GM10248 (cell line): ENCODE measurements at regions not wholly inside any gene's neighbourhood (a gene's known extent, or its start where the extent isn't known, plus 50 kb on each side); places are given as distances from the start of the nearest gene placed in this dataset.

Experiments used
- CTCF ChIA-PET: fragments of 300-600 bp; sonication (Branson Sonifier 250); formaldehyde crosslinking; extraction: SDS; loops from one replicate; lab custom pipeline; 2021; ENCODE audit warnings: antibody characterized with exemption; lab: Yijun Ruan, JAX
- POLR2A ChIA-PET: fragments of 350-650 bp; sonication (Branson Sonifier 250); formaldehyde crosslinking; extraction: SDS; loops from one replicate; lab custom pipeline; 2020; ENCODE audit warnings: antibody characterized with exemption; lab: Yijun Ruan, JAX
- DNase-seq: peaks from one replicate; pipeline ENCODE4 v3.0.0; 2012; ENCODE audit errors: extremely low spot score
- TF ChIP-seq, protein P1 (sequence below): IDR thresholded peaks from 2 replicates; pipeline ENCODE4 v1.5.1; 2012; ENCODE audit warnings: mild to moderate bottlenecking, low read depth; ENCODE audit errors: extremely low read depth, missing control alignments, control extremely low read depth

DNA sequence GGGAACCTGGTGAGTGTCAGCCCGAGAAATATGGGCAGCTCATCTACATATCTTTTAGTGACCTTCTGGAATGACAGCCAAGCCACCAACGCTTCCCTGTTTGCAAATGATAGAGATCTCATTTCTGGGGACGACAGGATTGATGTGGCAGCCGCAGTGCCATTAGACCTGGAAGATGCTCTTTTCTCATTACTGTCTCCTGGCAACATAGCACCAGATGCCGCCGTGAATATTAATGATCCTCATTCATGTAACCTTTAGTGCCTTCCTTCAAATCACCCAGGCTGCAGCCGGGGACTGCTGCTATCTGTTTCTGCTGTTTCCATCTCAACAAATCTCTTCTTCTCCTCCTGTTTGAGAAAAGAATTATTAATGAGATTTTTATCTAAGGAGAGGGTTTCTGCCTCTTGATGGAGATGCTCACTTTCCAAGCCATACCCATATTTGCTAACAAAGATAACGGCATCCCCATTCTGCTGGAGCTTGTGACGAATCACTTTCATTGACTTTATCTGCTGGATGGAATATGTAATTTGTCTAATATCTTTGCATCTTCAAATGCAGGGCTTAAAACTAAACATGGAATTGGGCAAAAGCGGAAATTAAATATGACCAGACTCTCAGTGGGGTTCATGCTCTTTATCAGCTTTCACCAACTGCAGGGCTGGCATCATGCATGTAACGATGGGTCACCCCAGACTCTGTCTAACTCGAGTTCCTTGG lies 74.8 kb upstream of the KIF16B start:
- TF ChIP-seq, protein P1, sequence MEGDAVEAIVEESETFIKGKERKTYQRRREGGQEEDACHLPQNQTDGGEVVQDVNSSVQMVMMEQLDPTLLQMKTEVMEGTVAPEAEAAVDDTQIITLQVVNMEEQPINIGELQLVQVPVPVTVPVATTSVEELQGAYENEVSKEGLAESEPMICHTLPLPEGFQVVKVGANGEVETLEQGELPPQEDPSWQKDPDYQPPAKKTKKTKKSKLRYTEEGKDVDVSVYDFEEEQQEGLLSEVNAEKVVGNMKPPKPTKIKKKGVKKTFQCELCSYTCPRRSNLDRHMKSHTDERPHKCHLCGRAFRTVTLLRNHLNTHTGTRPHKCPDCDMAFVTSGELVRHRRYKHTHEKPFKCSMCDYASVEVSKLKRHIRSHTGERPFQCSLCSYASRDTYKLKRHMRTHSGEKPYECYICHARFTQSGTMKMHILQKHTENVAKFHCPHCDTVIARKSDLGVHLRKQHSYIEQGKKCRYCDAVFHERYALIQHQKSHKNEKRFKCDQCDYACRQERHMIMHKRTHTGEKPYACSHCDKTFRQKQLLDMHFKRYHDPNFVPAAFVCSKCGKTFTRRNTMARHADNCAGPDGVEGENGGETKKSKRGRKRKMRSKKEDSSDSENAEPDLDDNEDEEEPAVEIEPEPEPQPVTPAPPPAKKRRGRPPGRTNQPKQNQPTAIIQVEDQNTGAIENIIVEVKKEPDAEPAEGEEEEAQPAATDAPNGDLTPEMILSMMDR = no peak
- ChIA-PET POLR2A (no interaction called here), CTCF (interaction anchor here (1.5 kb wide), 1 partner anchor 10 kb away, joined by 4 read pairs; no protein-coding TSS in a partner anchor)
- DNase-seq = no peak

DNA sequence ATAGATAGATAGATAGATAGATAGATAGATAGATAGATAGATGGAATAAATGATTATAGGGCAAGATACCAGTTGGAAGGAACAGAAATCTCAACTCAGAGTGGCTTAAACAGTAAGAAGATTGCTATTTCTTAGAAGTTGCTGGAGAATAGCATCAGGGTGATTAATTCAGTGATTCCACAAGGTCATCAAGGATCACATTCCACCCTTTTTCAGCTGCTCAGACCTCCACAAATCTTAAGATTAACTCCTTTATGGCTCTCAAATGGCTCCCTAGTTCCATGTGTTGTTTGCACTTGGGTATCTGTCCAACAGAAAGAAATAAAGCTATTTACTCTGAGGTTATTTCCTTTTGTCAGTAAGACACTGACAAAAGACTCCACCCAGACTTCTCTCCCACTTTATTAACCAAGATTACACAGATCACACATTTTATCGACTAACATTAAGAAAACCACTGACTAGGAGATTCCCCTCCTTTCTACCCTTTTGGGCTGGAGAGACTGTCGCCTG lies 68.3 kb upstream of the KIF16B start:
- ChIA-PET POLR2A (no interaction called here), CTCF (interaction anchor here (1.4 kb wide), 1 partner anchor 9 kb away, joined by 3 read pairs; no protein-coding TSS in a partner anchor)
- no peak for DNase-seq
- TF ChIP-seq, protein P1 = no peak

DNA sequence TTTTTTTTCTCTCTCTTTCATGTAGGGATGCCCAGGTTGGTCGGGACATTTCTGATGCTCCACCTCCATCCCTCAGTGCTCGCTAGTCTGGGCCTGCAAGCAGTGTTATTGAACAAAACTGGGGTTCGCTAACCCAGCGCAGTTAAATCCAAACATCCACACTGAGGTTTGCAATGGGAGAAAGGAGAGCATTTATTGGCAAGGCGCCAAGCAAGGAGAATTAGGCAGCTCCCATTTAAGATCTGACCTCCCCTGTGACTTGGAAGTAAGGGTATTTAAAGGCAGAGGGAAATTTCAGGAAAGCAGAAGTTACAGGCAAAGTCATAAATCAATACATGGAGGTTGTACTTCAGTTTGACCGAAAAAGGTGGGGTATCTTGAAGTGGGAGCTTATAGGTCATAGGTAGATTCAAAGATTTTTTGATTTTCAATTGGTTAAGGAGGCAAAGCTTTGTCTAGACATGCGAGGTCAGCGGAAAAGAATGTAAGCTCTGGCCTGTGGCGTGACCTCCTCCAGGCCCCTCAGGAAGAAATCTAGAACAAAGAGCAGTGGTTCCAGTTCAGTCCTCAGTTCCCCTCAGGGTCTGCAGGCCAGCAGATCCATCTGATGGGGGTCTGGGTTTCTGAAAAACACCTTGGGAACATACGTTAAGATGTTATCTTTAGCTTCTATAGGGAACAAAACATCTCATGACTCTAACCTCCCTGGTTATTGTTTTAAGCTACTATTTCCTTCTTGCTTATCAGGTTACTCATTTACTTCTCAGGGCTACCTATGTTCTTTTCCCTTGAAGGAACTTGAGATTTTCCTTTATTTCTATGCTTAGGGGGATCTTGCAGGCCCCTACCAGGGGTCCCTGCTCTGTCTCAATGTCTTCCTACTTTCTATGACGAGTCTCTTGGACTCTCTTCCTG lies 66.0 kb upstream of the KIF16B start:
- TF ChIP-seq, protein P1 = no peak
- ChIA-PET CTCF (interaction anchor here (0.9 to 1.2 kb wide), 3 partner anchors 8 to 23 kb away, joined by 3 to 4 read pairs (median 3); no protein-coding TSS in a partner anchor), POLR2A (no interaction called here)
- DNase-seq = no peak

DNA sequence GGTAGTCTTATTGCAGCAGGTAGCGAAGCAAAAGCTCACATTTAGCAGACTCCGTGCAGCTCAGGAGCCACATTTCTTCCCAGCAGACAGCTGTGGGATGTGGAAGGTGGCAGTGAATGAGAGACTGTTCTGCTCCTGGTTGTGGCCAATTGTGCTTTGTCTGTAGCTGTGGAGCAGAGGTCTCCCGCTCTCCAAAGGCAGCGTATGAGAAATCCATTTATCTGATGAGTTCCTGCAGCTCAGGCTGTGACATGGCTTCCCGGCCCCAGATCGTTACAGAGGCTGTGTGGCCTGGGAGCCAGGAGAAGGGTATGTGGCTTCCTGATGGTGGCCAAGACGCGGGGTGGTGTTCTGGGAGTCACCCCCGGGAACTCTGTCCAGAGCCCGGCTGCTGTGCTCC lies 64.5 kb upstream of the KIF16B start:
- ChIA-PET CTCF (no interaction called here), POLR2A (no interaction called here)
- no peak for DNase-seq
- TF ChIP-seq, protein P1 = no peak

DNA sequence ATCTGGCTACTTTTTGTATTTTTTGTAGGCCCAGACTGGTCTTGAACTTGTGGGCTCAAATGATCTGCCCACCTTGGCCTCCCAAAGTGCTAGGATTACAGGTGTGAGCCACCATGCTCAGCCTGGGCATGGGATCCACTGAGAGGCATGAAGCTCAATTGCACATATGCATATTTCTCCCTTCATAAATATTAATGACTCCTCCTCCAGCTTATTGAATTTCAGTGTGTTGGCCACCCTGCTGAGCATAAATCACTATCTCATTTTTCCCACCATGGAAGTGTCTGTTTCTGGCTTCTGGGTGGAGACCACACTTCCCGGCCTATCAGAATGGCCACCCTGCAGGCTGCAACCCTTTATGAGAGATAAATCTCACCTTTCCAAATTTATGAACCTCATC lies 53.6 kb upstream of the KIF16B start:
- ChIA-PET POLR2A (no interaction called here), CTCF (no interaction called here)
- TF ChIP-seq, protein P1 = no peak
- no peak for DNase-seq

DNA sequence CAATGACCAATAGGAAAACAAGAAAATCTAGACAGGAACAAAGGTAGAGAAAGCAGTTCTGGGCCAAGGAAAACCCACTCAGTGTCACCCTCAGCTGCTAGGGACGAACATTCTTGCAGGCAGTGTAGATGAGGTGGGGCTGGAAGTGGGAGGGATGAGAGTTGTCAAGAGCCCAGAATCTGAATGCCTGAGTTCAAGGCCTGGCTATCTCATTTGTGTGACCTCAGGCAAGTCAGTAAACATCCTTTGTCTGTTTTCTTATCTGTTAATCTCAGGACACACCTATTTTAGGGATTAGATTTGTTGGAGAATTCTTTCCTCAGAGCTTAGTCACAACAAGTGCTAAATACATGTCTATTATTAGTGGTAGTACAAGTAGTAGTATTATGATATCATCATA lies 50.9 kb upstream of the KIF16B start:
- DNase-seq = no peak
- CTCF ChIA-PET = no interaction called here
- POLR2A ChIA-PET = no interaction called here
- TF ChIP-seq, protein P1 = no peak
